Transverse colon (tissue), 4 donors: ENCODE measurements at regions not wholly inside any gene's neighbourhood (a gene's known extent, or its start where the extent isn't known, plus 50 kb on each side); places are given as distances from the start of the nearest gene placed in this dataset.

Source experiments
- DNase-seq: peaks from one replicate; pipeline ENCODE4 v3.0.0-alpha.2; 2019
- H3K27ac ChIP-seq, 4 donors: fragments of 200-600 bp; sonication (generic); 2 replicates each; pipeline ENCODE4 v1.5.1; 2016 to 2018; ENCODE audit warnings: inconsistent platforms in 4 of 4
- H3K27me3 ChIP-seq: fragments of 200-600 bp; sonication (generic); 2 replicates; pipeline ENCODE4 v1.5.1; 2017; ENCODE audit warnings: inconsistent platforms
- H3K36me3 ChIP-seq, 4 donors: fragments of 200-600 bp; sonication (generic); 2 replicates each; pipeline ENCODE4 v1.5.1; 2017 to 2019; ENCODE audit warnings: inconsistent platforms in 4 of 4
- H3K4me1 ChIP-seq, 4 donors: fragments of 200-600 bp; sonication (generic); 2 replicates each; pipeline ENCODE4 v1.5.1; 2017 to 2020; ENCODE audit warnings: inconsistent platforms in 4 of 4
- H3K4me3 ChIP-seq, 4 donors: fragments of 200-600 bp; sonication (generic); 1 replicate in 1 of 4; 2 replicates in 3 of 4; pipeline versions ENCODE4 v1.5.1 to v1.6.1; 2017 to 2019; ENCODE audit warnings: inconsistent platforms in 4 of 4
- H3K9me3 ChIP-seq, 2 donors: fragments of 200-600 bp; sonication (generic); 2 replicates each; pipeline ENCODE4 v1.5.1; 2017 to 2019; ENCODE audit warnings: inconsistent platforms in 2 of 2
- EP300 ChIP-seq: sonication (generic); formaldehyde crosslinking; IDR thresholded peaks from one replicate; pipeline ENCODE4 v1.6.1; 2017; ENCODE audit warnings: antibody characterized with exemption, low read depth
- POLR2A ChIP-seq: fragments of 450-650 bp; IDR thresholded peaks from one replicate; pipeline ENCODE4 v1.6.1; 2016; ENCODE audit warnings: antibody characterized with exemption, mild to moderate bottlenecking, moderate library complexity
- POLR2AphosphoS5 ChIP-seq, 3 donors: sonication (generic); formaldehyde crosslinking; IDR thresholded peaks; one replicate each; pipeline ENCODE4 v1.6.1; 2016; ENCODE audit warnings: antibody characterized with exemption in 3 of 3
- WGBS, 2 donors: methylation state at CpG; one replicate each; pipeline ENCODE4 v1.1.5; 2018; ENCODE audit warnings: low coverage in 1 of 2; 5-methylcytosine and 5-hydroxymethylcytosine counted together
- in situ Hi-C, 4 donors: fragments of 200-750 bp; cut with MboI; loops; one replicate each; pipeline versions ENCODE4 v1.15.0 to v1.15.1; 2017; ENCODE audit warnings: low sequenced_read_pairs in 3 of 4, low pct_ligation_motif_present in 1 of 4, low pct_unique_long_range_greater_than_20kb in 1 of 4
- intact Hi-C: fragments of 100-400 bp; cut with DNase I; formaldehyde crosslinking; loops from one replicate; pipeline ENCODE4 v1.15.1; 2023; ENCODE audit warnings: low total_unique reads
- TF ChIP-seq, protein P1 (sequence below), 5 experiments: fragments of 200-600 bp in 3 of 5; fragments of 450-650 bp in 2 of 5; sonication (generic) in 3 of 5; IDR thresholded peaks; 1 replicate in 2 of 5; 2 replicates in 3 of 5; pipeline ENCODE4 v1.5.1; 2016 to 2017; ENCODE audit warnings: antibody characterized with exemption in 5 of 5, inconsistent platforms in 3 of 5, mild to moderate bottlenecking in 2 of 5, moderate library complexity in 1 of 5

DNA sequence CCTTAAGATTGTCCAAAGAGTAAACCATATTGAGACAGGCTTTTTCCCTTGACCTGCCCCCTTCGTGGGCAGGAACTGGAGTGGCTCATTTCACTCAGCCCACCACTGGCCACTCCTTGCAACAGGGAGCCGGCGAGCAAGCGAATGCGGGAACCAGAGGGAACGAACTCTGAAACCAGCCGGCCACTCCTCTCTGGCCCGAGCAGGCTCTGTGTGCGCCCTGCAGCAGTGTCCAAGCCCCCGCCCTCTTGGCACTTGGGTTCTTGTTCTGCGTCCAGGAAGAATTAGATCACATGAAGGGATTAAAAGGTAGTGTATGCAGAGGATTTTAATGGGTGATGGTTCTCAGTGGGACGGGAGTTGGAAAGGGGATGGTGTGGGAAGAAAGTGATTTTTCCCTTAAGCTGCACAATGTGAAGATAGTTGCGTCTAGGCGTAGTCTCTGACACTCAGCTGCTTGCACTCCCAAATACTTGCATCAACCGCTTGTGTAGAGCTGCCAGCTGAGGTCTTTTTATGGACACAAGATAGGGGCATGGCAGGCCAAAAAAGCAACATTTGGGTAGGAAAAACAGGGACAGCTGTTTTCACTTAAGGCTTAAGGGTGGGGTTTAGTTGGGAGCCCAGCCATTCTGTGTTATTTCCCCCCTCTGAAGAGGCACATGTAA lies 1209.7 kb upstream of the PCDH20 start:
- Histone ChIP-seq H3K4me3 (no peak overlapping the region), H3K4me1 (no peaks in the 10 kb centered on the region), H3K27me3 (no peaks in the 10 kb centered on the region), H3K9me3 (no peaks in the 10 kb centered on the region), H3K27ac (no peak overlapping the region), H3K36me3 (no peaks in the 10 kb centered on the region)
- 76 to 92% methylated on average over 3 to 15 of the region's 15 CpGs for WGBS, 2 donors
- intact Hi-C loops = no loop called here
- no peak for DNase-seq
- in situ Hi-C loops = no loop called here
- TF ChIP-seq, protein P1, sequence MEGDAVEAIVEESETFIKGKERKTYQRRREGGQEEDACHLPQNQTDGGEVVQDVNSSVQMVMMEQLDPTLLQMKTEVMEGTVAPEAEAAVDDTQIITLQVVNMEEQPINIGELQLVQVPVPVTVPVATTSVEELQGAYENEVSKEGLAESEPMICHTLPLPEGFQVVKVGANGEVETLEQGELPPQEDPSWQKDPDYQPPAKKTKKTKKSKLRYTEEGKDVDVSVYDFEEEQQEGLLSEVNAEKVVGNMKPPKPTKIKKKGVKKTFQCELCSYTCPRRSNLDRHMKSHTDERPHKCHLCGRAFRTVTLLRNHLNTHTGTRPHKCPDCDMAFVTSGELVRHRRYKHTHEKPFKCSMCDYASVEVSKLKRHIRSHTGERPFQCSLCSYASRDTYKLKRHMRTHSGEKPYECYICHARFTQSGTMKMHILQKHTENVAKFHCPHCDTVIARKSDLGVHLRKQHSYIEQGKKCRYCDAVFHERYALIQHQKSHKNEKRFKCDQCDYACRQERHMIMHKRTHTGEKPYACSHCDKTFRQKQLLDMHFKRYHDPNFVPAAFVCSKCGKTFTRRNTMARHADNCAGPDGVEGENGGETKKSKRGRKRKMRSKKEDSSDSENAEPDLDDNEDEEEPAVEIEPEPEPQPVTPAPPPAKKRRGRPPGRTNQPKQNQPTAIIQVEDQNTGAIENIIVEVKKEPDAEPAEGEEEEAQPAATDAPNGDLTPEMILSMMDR (IDR thresholded peaks at IDR 0.05) = no peak
- no peak for TF ChIP-seq EP300
- no peak for TF ChIP-seq POLR2A
- no peak for TF ChIP-seq POLR2AphosphoS5 (IDR thresholded peaks at IDR 0.05)

DNA sequence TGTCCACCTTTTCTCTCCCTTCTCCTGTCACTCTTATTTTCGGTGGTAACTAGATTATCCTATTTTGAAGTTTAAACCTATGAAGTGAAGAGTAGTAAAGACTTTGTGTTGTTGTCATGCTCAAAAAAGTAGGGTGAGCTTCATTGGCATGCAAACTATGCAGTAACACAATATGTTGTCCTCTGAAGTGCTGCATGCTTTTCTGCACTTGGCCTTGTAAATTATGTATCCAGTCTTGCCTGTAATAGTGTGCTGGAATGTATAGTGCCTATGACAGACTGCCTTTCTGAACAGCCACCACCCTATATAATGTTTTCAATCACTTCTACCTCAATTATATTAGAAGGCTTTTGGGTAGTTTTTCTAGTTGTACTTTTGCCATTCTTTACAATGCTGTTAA lies 1198.2 kb upstream of the PCDH20 start:
- intact Hi-C loops = no loop called here
- Histone ChIP-seq H3K27ac (no peak overlapping the region), H3K36me3 (no peaks in the 10 kb centered on the region), H3K4me3 (no peak overlapping the region), H3K9me3 (no peaks in the 10 kb centered on the region), H3K27me3 (no peaks in the 10 kb centered on the region), H3K4me1 (no peaks in the 10 kb centered on the region)
- in situ Hi-C loops = no loop called here
- 82 to 85% methylated on average over 1 of the region's 1 CpG for WGBS, 2 donors
- TF ChIP-seq POLR2A (no peak), EP300 (no peak), POLR2AphosphoS5 (IDR thresholded peaks at IDR 0.05) (no peak)
- TF ChIP-seq, protein P1 (IDR thresholded peaks at IDR 0.05) = no peak
- DNase-seq = no peak

DNA sequence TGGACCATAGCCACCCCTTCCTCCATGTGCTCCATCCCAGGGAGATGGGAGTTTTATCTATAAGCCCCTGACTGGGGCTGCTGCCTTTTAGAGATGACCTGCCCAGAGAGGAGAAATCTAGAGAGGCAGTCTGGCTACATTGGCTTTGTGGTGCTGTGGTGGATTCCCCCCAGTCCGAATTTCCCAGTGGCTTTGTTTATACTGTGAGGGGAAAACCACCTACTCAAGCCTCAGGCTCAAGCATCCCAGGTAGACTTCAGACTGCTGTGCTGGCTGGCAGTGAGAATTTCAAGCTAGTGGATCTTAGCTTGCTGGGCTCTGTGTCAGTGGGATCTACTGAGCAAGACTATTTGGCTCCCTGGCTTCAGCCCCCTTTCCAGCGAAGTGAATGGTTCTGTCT lies 1195.7 kb upstream of the PCDH20 start:
- 88% methylated on average over 2 of the region's 2 CpGs; no CpG with 5 or more reads in 1 of the 2 donors for WGBS, 2 donors
- in situ Hi-C loops = no loop called here
- intact Hi-C loops = no loop called here
- Histone ChIP-seq H3K36me3 (no peaks in the 10 kb centered on the region), H3K9me3 (no peaks in the 10 kb centered on the region), H3K27ac (no peak overlapping the region), H3K4me1 (no peaks in the 10 kb centered on the region), H3K4me3 (no peak overlapping the region), H3K27me3 (no peaks in the 10 kb centered on the region)
- TF ChIP-seq, protein P1 (IDR thresholded peaks at IDR 0.05) = no peak
- TF ChIP-seq POLR2A = no peak
- TF ChIP-seq POLR2AphosphoS5 (IDR thresholded peaks at IDR 0.05) = no peak
- TF ChIP-seq EP300 = no peak
- DNase-seq = no peak

DNA sequence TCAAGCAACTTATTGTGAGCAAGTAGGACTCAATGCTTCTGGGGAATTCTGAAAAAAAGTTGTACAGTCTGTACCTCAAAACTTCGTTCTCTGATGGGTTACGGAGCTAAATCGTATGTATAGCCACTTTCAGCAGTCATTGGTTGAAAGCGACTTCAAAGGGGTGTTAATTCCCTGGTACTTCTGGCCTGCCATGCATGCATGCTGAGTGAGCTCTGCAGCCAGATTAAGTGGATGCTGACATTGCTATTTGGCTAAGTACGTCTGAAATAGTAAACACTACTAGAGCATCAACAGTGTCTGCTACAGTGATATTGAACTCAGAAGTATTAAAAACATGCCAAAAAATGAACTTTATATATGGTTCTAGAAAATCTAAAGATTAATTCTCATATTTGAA lies 1183.1 kb upstream of the PCDH20 start:
- intact Hi-C loops (no loop called here), in situ Hi-C loops (no loop called here)
- DNase-seq = no peak
- H3K4me1 ChIP-seq = no peaks in the 10 kb centered on the region
- H3K27ac ChIP-seq = no peak overlapping the region
- no peaks in the 10 kb centered on the region for H3K27me3 ChIP-seq
- no peaks in the 10 kb centered on the region for H3K9me3 ChIP-seq
- WGBS, 2 donors = 71 to 72% methylated on average over 4 to 5 of the region's 5 CpGs
- TF ChIP-seq POLR2AphosphoS5 (IDR thresholded peaks at IDR 0.05) (no peak), POLR2A (no peak), EP300 (no peak)
- TF ChIP-seq, protein P1 (IDR thresholded peaks at IDR 0.05) = no peak
- H3K36me3 ChIP-seq = no peaks in the 10 kb centered on the region
- no peak overlapping the region for H3K4me3 ChIP-seq
